DMS53 treated with DMSO at 0.1 percent for 48 hours (cell line): ENCODE measurements at regions not wholly inside any gene's neighbourhood (a gene's known extent, or its start where the extent isn't known, plus 50 kb on each side); places are given as distances from the start of the nearest gene placed in this dataset.

Experiments
- DNase-seq: peaks from one replicate; lab custom pipeline; 2025; ENCODE audit not compliant: unreplicated experiment; lab: John Stamatoyannopoulos, UW

GRCh38 chr10:131728286-131729228 lies 172.3 kb upstream of the PPP2R2D start:
- no peak for DNase-seq

GRCh38 chr10:131729361-131729760 lies 171.4 kb upstream of the PPP2R2D start:
- DNase-seq = no peak

GRCh38 chr10:131729938-131730660 lies 170.7 kb upstream of the PPP2R2D start:
- no peak for DNase-seq

GRCh38 chr10:131730771-131731497 lies 169.9 kb upstream of the PPP2R2D start:
- no peak for DNase-seq

GRCh38 chr10:131731780-131732630 lies 168.8 kb upstream of the PPP2R2D start:
- no peak for DNase-seq

GRCh38 chr10:131732631-131733127 lies 168.1 kb upstream of the PPP2R2D start:
- no peak for DNase-seq

- no peak for DNase-seq
Measured at GRCh38 chr10:131733596-131733995, 167.2 kb upstream of the PPP2R2D start.

- DNase-seq = no peak
Measured at GRCh38 chr10:131735577-131735976, 165.2 kb upstream of the PPP2R2D start.

- no peak for DNase-seq
Measured at GRCh38 chr10:131736321-131736980, 164.4 kb upstream of the PPP2R2D start.

GRCh38 chr10:131737543-131738395 lies 163.0 kb upstream of the PPP2R2D start:
- DNase-seq = no peak

GRCh38 chr10:131738396-131738735 lies 162.4 kb upstream of the PPP2R2D start:
- DNase-seq = no peak

GRCh38 chr10:131739206-131739605 lies 161.6 kb upstream of the PPP2R2D start:
- no peak for DNase-seq

- DNase-seq = no peak
Measured at GRCh38 chr10:131742500-131742951, 158.3 kb upstream of the PPP2R2D start.

GRCh38 chr10:131743190-131744151 lies 157.3 kb upstream of the PPP2R2D start:
- DNase-seq = no peak

GRCh38 chr10:131744346-131744745 lies 156.5 kb upstream of the PPP2R2D start:
- DNase-seq = no peak

GRCh38 chr10:131745591-131745990 lies 155.2 kb upstream of the PPP2R2D start:
- DNase-seq = no peak

- DNase-seq = no peak
Measured at GRCh38 chr10:131746241-131746711, 154.5 kb upstream of the PPP2R2D start.

- DNase-seq = no peak
Measured at GRCh38 chr10:131746785-131747184, 154.0 kb upstream of the PPP2R2D start.
